Activated naive CD4-positive, alpha-beta T cell treated with Interleukin-2 at 50 U/mL for 16 hours (primary cell): ENCODE measurements at regions not wholly inside any gene's neighbourhood (a gene's known extent, or its start where the extent isn't known, plus 50 kb on each side); places are given as distances from the start of the nearest gene placed in this dataset.
"Not testable (repeated sequence)": the region's sequence is repeated elsewhere in the genome, so short reads cannot be mapped to it uniquely, and the experiment has no call there.

Source experiments
- DNase-seq: peaks from one replicate; pipeline ENCODE4 v3.0.0-alpha.2; 2020

- DNase-seq: no peak
These were observed 128.8 kb downstream of the LMNTD1 start for GRCh38 chr12:25424211-25424731.

GRCh38 chr12:25423355-25424050 is 129.6 kb downstream of the LMNTD1 start:
- DNase-seq: no peak

DNA sequence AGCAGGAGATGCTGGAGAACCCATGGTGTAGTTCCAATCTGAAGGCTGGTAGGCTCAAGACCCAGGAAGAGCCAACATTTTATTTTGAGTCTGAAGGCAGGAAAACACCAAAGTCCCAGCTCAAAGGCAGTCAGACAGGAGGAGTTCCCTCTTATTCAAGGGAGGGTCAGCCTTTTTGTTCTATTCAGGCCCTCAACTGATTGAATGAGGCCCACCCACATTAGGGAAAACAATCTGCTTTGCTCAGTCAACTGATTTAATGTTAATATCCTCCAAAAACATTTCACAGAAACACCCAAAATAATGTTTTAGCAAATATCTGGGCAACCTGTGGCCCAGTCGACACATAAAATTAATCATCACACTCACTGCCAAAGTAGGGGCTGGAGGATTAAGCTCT is 130.8 kb downstream of the LMNTD1 start:
- no peak for DNase-seq

DNA sequence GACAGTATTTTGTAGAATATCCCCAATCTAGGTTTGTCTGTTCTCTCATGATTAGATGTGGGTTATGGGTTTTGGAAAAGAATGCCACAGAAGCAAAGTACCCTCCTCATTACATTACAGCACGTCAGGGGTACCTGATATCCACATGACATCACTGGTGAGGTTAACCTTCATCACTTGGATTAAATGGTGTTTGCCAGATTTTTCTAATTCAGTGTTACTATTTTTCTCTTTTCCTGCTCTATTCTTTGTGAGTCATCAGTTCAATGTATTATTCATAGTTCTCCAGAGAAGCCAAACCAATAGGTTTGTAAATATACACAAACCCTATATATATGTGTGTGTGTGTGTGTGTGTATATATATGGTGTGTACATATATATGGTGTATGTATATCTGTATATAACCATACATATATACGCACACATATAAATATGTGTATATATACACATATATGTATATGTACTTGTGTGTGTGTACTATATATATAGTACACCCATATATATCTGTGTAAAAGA is 131.4 kb downstream of the LMNTD1 start:
- no peak for DNase-seq

- no peak for DNase-seq
These were observed 133.0 kb downstream of the LMNTD1 start for GRCh38 chr12:25420116-25420515.

- DNase-seq: no peak
These were observed 133.5 kb downstream of the LMNTD1 start for GRCh38 chr12:25419595-25419994.

GRCh38 chr12:25417071-25417470 is 136.0 kb downstream of the LMNTD1 start:
- no peak for DNase-seq

DNA sequence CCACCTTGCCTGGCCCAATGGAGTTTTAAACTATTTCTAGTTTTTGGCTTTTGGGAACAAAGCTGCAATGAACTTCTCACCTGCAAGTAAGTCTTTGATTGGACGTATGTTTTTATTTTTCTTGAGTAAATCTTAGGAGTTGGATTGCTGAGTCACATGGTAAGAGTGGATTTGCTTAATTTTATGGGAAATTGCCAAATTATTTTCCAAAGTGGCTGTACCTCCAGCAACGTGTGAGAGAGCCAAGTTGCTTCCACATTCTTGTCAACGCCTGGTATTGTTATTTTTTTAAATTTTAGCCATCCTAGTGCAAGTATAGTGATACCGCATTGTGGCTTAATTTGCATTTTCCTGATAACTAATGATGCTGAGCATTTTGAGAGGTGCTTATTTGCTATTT is 136.6 kb downstream of the LMNTD1 start:
- no peak for DNase-seq

DNA sequence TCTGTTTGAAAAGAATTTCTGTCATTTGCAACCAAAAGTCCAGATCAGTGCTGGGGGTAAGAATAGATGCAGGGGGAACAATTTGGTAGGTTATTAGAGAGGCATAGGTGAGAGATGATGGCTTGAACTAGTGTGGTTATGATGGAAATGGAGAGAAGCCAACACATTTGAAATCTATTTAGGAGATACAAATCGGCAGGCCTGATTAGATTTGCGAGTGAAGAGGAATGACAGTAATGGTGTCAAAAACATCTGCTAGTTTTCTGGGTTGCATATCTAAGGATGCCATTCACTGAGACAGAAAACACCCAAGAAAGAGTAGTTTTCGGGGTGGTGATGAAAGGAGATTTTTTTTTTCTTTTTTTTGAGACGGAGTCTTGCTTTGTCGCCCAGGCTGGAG is 138.1 kb downstream of the LMNTD1 start:
- no peak for DNase-seq

DNA sequence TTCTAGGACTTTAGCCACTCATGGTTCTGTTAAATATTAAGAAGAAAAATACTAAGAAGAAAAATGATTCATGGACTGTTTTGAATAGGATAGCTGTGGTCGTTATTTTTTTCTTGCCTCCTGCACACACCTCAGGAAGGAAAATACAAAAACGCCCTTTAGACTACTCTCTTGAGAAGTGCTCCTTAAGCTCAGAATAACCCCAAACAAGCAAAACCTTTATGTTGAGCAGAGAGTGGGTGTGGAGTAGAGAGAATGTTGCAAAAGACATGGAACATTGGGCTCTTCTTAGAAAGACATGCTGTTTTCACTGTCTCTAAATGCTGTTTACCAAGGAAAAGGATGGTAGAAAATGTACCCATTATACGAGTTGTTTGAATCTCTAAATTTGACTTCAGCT is 140.3 kb downstream of the LMNTD1 start:
- no peak for DNase-seq

- DNase-seq: no peak
These were observed 148.1 kb downstream of the LMNTD1 start for GRCh38 chr12:25404955-25405354.

DNA sequence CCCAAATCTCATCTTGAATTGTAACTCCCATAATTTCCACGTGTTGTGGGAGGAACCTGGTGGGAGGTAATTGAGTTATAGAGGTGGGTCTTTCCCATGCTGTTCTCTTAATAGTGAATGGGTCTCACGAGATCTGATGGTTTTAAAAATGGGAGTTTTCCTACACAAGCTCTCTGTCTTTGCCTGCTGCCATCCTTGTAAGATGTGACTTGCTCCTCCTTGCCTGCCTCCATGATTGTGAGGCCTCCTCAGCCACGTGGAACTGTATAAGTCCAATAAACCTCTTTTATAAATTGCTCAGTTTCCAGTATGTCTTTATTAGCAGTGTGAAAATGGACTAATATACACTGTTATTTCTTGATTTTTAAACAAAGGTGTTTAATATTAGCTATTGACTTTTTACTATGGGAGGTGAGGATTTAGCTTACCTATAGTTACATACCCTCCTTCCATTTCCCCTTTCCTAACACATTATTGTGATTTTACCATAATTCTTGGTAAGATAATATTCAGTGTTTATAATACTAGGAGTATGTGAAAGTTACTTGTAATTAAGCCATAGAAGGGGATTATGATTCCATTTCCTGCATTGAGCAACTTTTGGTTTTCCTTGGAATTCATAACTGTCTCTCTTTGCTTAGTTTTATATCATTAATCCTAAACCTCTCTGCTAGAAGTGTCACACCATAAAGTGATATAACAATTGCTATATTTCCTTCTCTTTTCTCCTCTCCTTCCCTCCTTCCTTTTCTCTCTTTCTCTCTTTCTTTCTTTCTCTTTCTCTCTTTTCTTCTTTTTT is 151.0 kb upstream of the KRAS start:
- no peak for DNase-seq

- no peak for DNase-seq
These were observed 146.3 kb upstream of the KRAS start for GRCh38 chr12:25397001-25397400.

DNA sequence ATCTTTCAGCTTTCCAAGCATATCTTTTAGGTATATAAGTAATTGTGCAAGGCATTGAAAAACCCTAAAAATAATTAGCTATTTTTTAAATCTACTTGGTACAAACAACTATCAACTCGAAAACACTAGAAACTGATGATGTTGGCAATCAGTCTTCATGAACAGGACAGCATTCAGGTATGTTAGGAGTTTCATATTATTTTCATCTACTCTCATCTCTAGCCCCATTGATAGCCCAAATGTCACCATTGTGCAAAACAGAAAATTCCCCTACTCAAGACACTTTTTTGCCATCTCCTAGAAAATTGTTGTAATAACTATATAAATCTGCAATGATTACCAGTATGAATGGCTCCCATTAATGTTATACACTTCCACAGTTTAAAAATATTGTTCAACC is 144.5 kb upstream of the KRAS start:
- no peak for DNase-seq

- not testable (repeated sequence) for DNase-seq
These were observed 144.0 kb upstream of the KRAS start for GRCh38 chr12:25394775-25395174.

DNA sequence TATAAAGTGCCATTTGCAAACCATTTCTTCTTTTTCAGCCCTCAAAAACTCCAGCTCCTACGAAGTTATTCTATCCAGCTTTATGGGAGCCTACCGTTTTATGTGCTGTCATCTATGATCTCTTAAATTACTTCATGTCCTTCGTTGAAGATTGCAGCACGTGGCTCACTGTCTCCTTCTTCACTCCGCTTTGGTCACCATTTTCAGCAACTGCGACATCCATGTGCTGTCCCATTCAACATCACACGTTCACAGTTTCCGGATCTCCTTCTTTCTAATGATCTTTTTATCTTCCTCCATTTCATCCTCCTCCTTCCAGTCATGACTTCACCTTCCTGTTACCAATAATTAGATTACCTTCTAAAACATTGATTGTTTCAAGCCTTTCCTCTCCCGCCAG is 143.3 kb upstream of the KRAS start:
- DNase-seq: no peak

DNA sequence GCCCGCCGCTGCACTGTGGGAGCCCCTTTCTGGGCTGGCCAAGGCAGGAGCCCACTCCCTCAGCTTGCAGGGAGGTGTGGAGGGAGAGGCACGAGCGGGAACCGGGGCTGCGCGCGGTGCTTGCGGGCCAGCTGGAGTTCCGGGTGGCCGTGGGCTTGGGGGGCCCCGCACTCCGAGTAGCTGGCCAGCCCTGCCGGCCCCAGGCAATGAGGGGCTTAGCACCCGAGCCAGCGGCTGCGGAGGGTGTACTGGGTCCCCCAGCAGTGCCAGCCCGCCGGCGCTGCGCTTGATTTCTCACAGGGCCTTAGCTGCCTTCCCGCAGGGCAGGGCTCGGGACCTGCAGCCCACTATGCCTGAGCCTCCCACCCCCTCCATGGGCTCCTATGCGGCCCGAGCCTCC is 140.6 kb upstream of the KRAS start:
- not testable (repeated sequence) for DNase-seq

DNA sequence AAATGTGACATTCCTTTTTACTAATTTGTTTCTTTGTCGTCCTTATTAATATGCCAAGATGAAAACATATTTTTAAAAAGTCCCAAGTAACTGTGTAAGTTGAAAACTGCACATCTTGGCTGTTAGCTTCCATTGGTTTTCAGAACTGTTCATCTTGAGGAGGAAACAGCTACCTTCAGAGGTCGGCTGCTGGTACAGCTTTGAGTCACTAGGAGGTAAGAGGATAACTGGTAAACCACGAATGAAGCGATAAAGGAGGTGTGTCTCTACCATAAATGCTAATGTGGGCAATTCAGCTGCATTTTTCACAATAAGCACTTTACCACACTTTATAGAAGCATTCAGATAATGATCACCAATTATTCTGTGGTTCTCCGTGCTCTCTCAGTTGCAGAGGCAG is 137.5 kb upstream of the KRAS start:
- peak; percentile 49 for DNase-seq

DNA sequence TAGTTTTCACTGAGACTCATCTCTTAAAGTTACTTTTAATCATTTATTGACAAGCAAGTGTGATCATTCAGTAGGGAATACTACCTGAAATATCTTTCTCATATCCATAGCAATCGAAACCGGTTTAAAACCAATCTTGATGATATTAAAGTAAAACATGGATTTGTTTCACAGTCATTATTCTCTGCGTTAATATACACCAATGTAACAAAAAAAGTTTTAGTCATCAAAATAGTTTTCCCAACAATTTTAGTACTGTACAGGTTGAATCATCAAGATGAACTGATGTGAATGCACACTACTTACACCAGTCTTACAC is 137.0 kb upstream of the KRAS start:
- no peak for DNase-seq

DNA sequence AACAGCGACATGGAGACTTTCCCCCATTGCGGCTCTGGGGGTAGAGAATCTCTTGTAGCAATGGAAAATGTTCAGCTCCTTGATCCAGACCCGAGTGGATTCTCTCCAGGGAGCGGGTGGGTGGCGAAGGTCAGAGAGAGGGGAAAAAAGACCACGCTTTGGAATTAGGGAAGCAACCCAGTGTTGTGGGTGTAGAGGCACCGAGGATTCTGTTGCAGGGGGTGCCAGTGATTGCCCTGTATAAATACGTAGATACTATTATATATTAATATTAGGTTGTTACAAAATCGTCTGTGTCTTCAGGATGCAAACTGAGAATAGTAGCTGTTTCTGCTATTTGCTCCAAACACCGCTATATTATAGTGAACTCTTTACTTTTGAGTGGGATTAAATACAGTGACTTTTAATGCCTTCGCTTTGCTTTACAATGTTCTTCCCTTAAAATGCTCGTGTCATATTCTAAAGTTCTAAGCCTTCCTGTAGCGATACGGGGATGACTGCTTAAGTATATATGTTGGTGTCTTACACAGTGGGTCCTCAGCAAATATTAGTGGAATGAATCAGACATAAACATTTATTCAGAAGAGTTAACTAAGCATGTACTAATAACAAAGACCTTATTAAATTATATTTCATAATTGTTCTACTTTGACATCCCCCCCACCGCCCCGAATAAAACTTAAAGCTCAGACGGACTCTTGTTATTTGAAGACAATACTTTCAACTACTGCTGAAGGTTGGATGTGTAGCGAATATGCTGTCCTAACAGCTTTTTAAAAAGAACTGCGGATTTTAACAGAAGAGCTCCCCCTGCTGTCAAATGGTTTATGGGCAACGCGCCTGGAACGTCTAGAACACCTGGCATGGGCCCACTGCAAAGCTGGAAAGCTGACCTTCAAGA is 136.4 kb upstream of the KRAS start:
- peak; percentile 75 for DNase-seq

GRCh38 chr12:25384893-25385248 is 134.1 kb upstream of the KRAS start:
- no peak for DNase-seq

GRCh38 chr12:25384038-25384892 is 133.5 kb upstream of the KRAS start:
- no peak for DNase-seq
